Body of pancreas (tissue), 4 donors: ENCODE measurements at regions not wholly inside any gene's neighbourhood (a gene's known extent, or its start where the extent isn't known, plus 50 kb on each side); places are given as distances from the start of the nearest gene placed in this dataset.

ENCODE experiments used
- POLR2A ChIP-seq, 3 donors: fragments of 450-650 bp; IDR thresholded peaks; one replicate each; pipeline ENCODE4 v1.6.1; 2016; ENCODE audit warnings: antibody characterized with exemption in 3 of 3, mild to moderate bottlenecking in 2 of 3
- TF ChIP-seq, protein P1 (sequence below), 7 experiments: fragments of 450-650 bp in 4 of 7; fragments of 200-600 bp in 3 of 7; sonication (generic) in 3 of 7; IDR thresholded peaks; one replicate each; pipeline ENCODE4 v1.5.1; 2016 to 2019; ENCODE audit warnings: antibody characterized with exemption in 7 of 7

DNA sequence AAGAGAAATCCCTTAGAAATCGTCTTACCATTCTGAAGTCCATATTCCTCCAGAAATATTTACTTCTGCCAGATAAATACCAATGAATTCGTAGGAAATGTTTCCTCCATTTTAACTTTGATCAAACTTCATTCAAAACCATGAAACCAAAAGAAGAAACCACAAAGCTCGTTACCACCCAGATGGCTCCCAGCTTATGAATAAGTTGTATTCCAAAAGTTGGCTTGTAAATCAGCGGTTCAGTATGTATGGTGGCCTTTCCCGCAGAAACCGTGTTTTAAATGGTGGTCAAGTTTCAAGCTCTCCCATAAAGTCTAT lies 73.6 kb upstream of the RIPOR2 start:
- TF ChIP-seq, protein P1, sequence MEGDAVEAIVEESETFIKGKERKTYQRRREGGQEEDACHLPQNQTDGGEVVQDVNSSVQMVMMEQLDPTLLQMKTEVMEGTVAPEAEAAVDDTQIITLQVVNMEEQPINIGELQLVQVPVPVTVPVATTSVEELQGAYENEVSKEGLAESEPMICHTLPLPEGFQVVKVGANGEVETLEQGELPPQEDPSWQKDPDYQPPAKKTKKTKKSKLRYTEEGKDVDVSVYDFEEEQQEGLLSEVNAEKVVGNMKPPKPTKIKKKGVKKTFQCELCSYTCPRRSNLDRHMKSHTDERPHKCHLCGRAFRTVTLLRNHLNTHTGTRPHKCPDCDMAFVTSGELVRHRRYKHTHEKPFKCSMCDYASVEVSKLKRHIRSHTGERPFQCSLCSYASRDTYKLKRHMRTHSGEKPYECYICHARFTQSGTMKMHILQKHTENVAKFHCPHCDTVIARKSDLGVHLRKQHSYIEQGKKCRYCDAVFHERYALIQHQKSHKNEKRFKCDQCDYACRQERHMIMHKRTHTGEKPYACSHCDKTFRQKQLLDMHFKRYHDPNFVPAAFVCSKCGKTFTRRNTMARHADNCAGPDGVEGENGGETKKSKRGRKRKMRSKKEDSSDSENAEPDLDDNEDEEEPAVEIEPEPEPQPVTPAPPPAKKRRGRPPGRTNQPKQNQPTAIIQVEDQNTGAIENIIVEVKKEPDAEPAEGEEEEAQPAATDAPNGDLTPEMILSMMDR (IDR thresholded peaks at IDR 0.05): no peak
- no peak for TF ChIP-seq POLR2A (IDR thresholded peaks at IDR 0.05)
